Adrenal gland (tissue), 9 donors: ENCODE measurements at regions not wholly inside any gene's neighbourhood (a gene's known extent, or its start where the extent isn't known, plus 50 kb on each side); places are given as distances from the start of the nearest gene placed in this dataset.

Experiments
- DNase-seq, 7 donors: peaks; one replicate each; pipeline ENCODE4 v3.0.0-alpha.2; 2019 to 2020
- H3K27ac ChIP-seq, 5 donors: fragments of 200-600 bp; sonication (generic) in 4 of 5; 1 replicate in 3 of 5; 2 replicates in 2 of 5; pipeline versions ENCODE4 v1.5.1 to v1.8.0; 2016 to 2020; ENCODE audit warnings: mild to moderate bottlenecking in 1 of 5
- H3K27me3 ChIP-seq: fragments of 200-600 bp; 2 replicates; pipeline ENCODE4 v1.8.0; 2021
- H3K36me3 ChIP-seq, 2 donors: fragments of 200-600 bp; replicated peaks in 1 of 2; 1 replicate in 1 of 2; 2 replicates in 1 of 2; pipeline versions ENCODE4 v1.5.1 to v1.8.0; 2018 to 2022
- H3K4me1 ChIP-seq, 2 donors: fragments of 200-600 bp; replicated peaks in 1 of 2; 1 replicate in 1 of 2; 2 replicates in 1 of 2; pipeline versions ENCODE4 v1.5.1 to v1.8.0; 2018 to 2021
- H3K4me3 ChIP-seq, 4 donors: fragments of 200-600 bp; sonication (generic) in 3 of 4; one replicate each; pipeline ENCODE4 v1.5.1; 2016 to 2018
- H3K9me3 ChIP-seq, 3 donors: fragments of 200-600 bp; sonication (generic) in 1 of 3; replicated peaks in 1 of 3; 1 replicate in 2 of 3; 2 replicates in 1 of 3; pipeline versions ENCODE4 v1.5.1 to v1.8.0; 2016 to 2021
- CTCF ChIP-seq, 6 experiments: fragments of 450-650 bp in 4 of 6; fragments of 200-600 bp in 2 of 6; sonication (generic) in 1 of 6; IDR thresholded peaks; 1 replicate in 5 of 6; 2 replicates in 1 of 6; pipeline versions ENCODE4 v1.5.1 to v1.8.0; 2016 to 2021; ENCODE audit warnings: antibody characterized with exemption in 6 of 6, mild to moderate bottlenecking in 2 of 6, moderate library complexity in 1 of 6
- POLR2A ChIP-seq, 2 donors: fragments of 450-650 bp; IDR thresholded peaks; one replicate each; pipeline ENCODE4 v1.6.1; 2017; ENCODE audit warnings: antibody characterized with exemption in 2 of 2, mild to moderate bottlenecking in 2 of 2, moderate library complexity in 1 of 2
- WGBS, 4 donors: extraction: QIAGEN DNeasy Blood & Tissue Kit in 2 of 4; methylation state at CpG; one replicate each; pipeline versions ENCODE4 v1.1.5 to v1.1.7; 2013 to 2017; 5-methylcytosine and 5-hydroxymethylcytosine counted together
- intact Hi-C, 2 donors: fragments of 100-400 bp; cut with DNase I; formaldehyde crosslinking; loops; one replicate each; pipeline versions ENCODE4 v1.14.1 to v1.15.0; 2022 to 2023
- donor health status: healthy with polysubstance abuse.
- donor health status: Bipolar disorder and iron deficiency.
- donor health status: DM: yes; HTN: yes; CAD: no.
- donor health status: DM: no; HTN: no; CAD: no.
- donor health status: DM: no; HTN: no; CAD: no.

GRCh38 chr3:36013425-36013824 lies 366.9 kb upstream of the STAC start:
- no peak overlapping the region for H3K4me3 ChIP-seq
- WGBS, 4 donors: 37 to 53% (median 51%) methylated on average over 1 of the region's 1 CpG
- H3K27ac ChIP-seq: no peak overlapping the region
- H3K36me3 ChIP-seq: no peaks in the 10 kb centered on the region
- H3K27me3 ChIP-seq: no peaks in the 10 kb centered on the region
- DNase-seq: no peak
- intact Hi-C loops: no loop called here
- TF ChIP-seq CTCF (IDR thresholded peaks at IDR 0.05) (no peak), POLR2A (IDR thresholded peaks at IDR 0.05) (no peak)
- no peaks in the 10 kb centered on the region for H3K4me1 ChIP-seq
- H3K9me3 ChIP-seq: no peaks in the 10 kb centered on the region

- no peak for TF ChIP-seq POLR2A (IDR thresholded peaks at IDR 0.05)
- no peak for TF ChIP-seq CTCF (IDR thresholded peaks at IDR 0.05)
- H3K27me3 ChIP-seq: no peaks in the 10 kb centered on the region
- WGBS, 4 donors: 77 to 85% (median 81%) methylated on average over 3 of the region's 3 CpGs
Measured at GRCh38 chr3:36025232-36025631, 355.1 kb upstream of the STAC start.

GRCh38 chr3:36032180-36033047 lies 347.9 kb upstream of the STAC start:
- no peak for DNase-seq
- Histone ChIP-seq H3K4me3 (no peak overlapping the region), H3K27me3 (no peaks in the 10 kb centered on the region), H3K36me3 (no peaks in the 10 kb centered on the region), H3K4me1 (no peaks in the 10 kb centered on the region), H3K27ac (no peak overlapping the region), H3K9me3 (no peaks in the 10 kb centered on the region)
- 74 to 80% (median 78%) methylated on average over 6 of the region's 6 CpGs for WGBS, 4 donors
- intact Hi-C loops: no loop called here
- TF ChIP-seq CTCF (IDR thresholded peaks at IDR 0.05): no peak
- TF ChIP-seq POLR2A (IDR thresholded peaks at IDR 0.05): no peak

More at GRCh38 chr3:36025232-36025631, 355.1 kb upstream of the STAC start:
- Histone ChIP-seq H3K27ac (no peak overlapping the region), H3K9me3 (no peaks in the 10 kb centered on the region), H3K4me1 (no peaks in the 10 kb centered on the region), H3K4me3 (no peak overlapping the region), H3K36me3 (no peaks in the 10 kb centered on the region)
- DNase-seq: no peak
- intact Hi-C loops: no loop called here

- TF ChIP-seq CTCF (IDR thresholded peaks at IDR 0.05) (no peak), POLR2A (IDR thresholded peaks at IDR 0.05) (no peak)
- no peak overlapping the region for H3K4me3 ChIP-seq
- no peak for DNase-seq
- H3K4me1 ChIP-seq: no peaks in the 10 kb centered on the region
- no peaks in the 10 kb centered on the region for H3K36me3 ChIP-seq
- intact Hi-C loops: no loop called here
- H3K27ac ChIP-seq: no peak overlapping the region
- no peaks in the 10 kb centered on the region for H3K27me3 ChIP-seq
- no peaks in the 10 kb centered on the region for H3K9me3 ChIP-seq
Measured at GRCh38 chr3:36058404-36059030, 321.8 kb upstream of the STAC start.
